GM18517 (cell line): ENCODE measurements at regions not wholly inside any gene's neighbourhood (a gene's known extent, or its start where the extent isn't known, plus 50 kb on each side); places are given as distances from the start of the nearest gene placed in this dataset.
"Not testable (repeated sequence)": the region's sequence is repeated elsewhere in the genome, so short reads cannot be mapped to it uniquely, and the experiment has no call there.

Source experiments
- ATAC-seq: cut with Tn5 transposase; IDR thresholded peaks from one replicate; pipeline ENCODE4 v1.9.1; 2021; ENCODE audit warnings: mild to moderate bottlenecking, moderate library complexity; ENCODE audit not compliant: unreplicated experiment

DNA sequence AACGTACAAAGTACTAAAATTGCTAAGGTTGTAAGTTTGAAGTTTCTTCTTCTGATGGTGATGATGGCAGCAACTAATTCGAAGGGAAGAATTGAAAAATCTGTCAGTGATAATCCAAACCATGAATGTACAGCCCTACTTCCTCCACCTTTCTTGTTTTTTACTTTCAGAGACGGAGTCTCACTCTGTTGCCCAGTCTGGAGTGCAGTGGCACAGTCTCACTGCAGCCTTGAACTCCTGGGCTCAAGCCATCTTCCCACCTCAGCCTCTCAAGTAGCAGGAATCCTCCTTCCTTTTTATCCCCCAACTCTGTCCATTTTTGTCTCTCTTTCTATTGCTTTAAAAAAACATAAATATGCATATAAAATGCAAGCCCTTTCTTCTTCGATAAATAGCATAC lies 112.3 kb upstream of the SOX21 start:
- ATAC-seq, result no peak

DNA sequence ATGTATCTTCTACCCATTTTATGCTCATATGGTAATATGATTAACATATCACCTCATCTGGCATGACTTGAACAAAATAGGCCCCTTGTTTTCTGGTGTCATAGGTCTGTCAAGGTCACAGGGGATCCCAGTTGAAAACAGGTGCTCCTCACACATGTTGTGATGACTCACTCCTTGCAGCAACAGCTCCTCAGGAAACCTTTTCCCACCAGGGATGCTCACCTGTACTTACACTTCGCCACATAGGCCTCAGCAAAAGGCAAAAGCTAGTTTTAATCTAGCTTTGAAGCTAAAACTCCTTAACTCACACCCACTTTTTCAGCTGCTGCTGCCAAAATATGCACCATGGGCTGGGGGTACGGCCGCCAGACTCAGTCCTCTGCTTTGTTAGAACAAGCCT lies 110.0 kb upstream of the SOX21 start:
- ATAC-seq, result no peak

- ATAC-seq, result no peak
These were observed 103.9 kb upstream of the SOX21 start for GRCh38 chr13:94816256-94816655.

DNA sequence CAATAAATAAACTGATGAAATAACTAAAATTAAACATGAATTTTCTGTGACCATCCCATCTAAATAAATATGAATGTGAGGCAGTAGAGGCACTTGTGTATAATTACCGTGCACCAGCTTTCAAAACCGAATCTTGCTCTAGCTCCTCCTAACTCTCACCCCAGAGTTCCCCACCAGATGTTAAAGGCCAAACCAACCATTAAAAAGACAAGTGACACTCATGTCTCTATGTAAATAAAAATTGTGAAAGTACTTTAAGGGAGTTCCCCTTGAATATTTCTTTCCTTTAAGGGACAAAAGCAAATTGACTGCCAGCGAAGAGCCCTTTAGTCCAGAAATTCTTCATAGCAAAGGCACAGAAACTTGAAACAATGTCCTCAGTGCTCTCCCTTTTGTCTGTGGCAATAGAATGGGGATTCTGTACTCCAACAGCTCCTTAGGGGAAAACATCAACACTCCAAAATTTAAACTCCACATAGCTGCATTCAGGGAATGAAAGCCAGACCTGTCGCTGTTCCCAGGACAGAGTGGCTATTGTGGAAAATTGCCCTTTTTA lies 101.7 kb upstream of the SOX21 start:
- peak; percentile 92 for ATAC-seq

DNA sequence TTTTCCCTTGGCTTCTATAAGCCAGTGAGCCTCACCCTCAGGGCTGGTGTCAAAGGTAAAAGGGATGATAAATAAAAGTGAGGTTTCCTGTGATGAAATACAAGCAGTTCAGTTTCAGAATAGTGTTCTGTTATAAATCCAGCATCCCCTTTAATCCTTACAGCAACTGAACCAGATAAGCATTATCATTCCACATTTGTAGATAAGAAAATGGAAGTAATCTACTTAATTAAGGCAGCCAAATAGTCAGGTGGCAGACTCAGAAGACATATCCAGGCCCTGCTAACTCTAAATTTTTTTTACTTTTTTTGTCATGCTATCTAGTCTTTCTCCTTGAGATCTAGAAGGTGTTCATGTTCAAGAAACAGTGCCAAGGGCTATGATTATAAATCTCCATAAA lies 99.4 kb upstream of the SOX21 start:
- ATAC-seq, result no peak

DNA sequence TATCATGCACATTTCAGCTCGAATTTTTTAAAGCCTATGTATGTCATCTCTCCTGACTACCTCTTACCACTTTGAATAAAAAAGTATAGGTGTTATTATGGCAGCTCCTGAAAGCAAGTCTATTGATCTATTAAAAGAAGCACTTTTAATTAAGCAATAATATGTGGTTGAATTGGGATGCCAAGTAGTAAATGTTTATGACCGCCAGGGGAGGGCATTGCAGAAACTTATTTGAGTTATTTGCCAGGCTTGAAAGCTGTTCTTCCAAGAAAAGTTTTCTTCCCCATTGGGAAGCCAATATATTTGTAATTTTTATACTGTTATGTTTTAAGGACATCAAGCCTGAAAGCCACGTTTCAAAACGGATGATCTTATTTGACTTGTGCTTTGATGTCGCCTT lies 88.1 kb upstream of the SOX21 start:
- ATAC-seq, result no peak

GRCh38 chr13:94799299-94799698 lies 87.0 kb upstream of the SOX21 start:
- no peak for ATAC-seq

- ATAC-seq, result no peak
These were observed 86.4 kb upstream of the SOX21 start for GRCh38 chr13:94798738-94799137.

DNA sequence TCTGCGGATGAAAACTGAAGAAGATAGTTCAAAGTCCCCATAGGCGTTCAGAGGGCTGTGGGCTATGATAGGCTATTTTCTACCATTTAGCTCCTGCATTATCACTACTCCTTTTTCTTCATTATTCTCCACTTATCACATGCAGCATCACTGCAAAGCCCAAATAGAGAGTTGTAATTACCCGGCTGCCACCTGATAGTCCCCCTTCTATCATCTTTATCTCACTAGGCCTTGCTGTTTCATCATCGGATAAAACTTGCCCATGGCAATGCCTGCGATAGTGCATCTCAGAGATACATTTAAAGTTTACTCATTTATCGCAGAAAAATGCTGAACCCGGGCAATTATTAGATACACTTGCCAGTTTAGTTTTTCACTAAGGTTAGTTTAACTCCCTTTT lies 82.9 kb upstream of the SOX21 start:
- no peak for ATAC-seq

- not testable (repeated sequence) for ATAC-seq
These were observed 73.9 kb upstream of the SOX21 start for GRCh38 chr13:94786246-94786645.

GRCh38 chr13:94784066-94784465 lies 71.7 kb upstream of the SOX21 start:
- no peak for ATAC-seq

GRCh38 chr13:94783489-94783888 lies 71.1 kb upstream of the SOX21 start:
- ATAC-seq, result no peak

DNA sequence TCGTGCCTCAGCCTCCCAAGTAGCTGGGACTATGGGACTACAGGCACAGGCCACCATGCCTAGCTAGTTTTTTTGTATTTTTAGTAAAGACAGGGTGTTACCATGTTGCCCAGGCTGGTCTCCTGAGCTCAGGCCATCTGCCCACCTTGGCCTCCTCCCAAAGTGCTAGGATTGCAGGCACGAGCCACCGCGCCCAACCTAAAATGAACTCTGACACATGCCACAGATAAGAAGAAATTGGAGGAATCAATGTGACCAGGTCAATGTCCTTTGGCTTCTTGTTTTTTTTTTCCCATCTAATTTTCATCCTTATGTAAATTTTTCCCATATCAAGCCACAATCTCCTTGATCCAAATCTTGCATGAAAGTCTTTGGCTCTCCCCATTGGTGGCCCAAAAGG lies 68.1 kb upstream of the SOX21 start:
- no peak for ATAC-seq

GRCh38 chr13:94778986-94779385 lies 66.6 kb upstream of the SOX21 start:
- ATAC-seq, result no peak

GRCh38 chr13:94778585-94778984 lies 66.2 kb upstream of the SOX21 start:
- no peak for ATAC-seq

DNA sequence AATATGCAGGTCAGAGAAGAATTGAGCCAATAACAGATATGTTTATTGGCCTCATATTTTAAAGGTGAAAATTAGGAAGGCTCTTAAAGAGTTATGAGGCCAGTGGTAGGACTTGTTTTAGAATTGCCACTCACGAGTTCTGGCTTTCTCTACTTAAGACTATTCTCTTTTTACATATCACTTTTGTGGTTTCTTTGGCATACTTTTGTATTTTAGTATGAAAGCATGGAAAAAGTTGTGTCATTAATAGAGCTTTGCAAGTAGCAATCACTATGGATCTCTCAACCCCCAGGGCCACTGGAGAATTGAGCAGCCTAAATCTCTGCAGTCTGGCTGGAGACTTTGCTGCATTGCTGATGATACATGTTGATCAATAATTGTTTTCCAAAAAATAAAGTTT lies 64.6 kb upstream of the SOX21 start:
- ATAC-seq, result no peak

- no peak for ATAC-seq
These were observed 64.0 kb upstream of the SOX21 start for GRCh38 chr13:94776300-94776699.

DNA sequence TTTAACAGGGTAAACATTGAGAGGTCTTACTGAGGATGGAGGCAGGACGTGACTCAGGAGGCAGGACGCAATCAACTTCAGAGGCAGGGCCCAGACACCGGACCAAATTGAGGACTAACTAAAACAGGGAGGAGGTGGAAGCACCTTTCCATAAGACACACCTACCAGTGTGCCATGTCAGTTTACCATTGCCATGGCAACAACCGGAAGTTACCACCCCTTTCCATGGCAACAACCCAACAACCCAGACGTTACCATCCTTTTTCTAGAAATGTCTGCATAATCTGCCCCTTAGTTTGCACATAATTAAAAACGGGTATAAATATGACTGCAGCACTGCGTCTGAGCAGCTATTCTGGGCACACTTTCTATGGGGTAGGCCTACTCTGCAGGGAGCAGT lies 53.5 kb upstream of the SOX21 start:
- ATAC-seq, result no peak

DNA sequence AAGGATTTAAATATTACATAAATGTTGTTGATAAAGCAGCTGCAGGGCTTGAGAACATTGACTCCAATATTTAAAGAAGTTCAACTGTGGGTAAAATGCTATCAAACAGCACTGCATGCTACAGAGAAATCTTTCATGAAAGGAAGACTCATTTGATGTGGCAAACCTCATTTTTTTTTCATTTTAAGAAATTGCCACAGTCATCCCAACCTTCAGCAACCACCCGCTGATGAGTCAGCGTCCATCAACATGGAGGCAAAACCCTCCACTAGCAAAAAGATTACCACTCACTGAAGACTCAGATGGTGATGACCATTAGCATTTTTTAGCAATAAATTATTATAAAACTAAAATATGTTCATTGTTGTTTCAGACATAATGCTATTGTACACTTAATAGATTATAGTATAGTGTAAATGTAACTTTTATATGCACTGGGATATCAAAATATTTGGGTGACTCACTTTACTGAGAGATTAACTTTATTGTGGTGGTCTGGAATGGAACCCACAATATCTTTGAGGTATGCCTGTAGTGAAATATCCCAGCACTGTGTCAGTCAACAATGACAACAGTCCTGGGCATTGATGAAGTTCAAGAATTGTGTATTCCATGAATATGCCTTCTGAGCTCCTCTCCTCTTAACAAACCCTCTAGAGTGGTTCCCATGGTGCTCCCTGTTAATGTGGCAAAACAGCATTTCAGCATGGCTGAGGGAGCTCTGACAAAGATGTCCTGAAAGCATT lies 52.4 kb upstream of the SOX21 start:
- no peak for ATAC-seq
